Thyroid gland (tissue), 4 donors: ENCODE measurements at regions not wholly inside any gene's neighbourhood (a gene's known extent, or its start where the extent isn't known, plus 50 kb on each side); places are given as distances from the start of the nearest gene placed in this dataset.
"Not testable (repeated sequence)": the region's sequence is repeated elsewhere in the genome, so short reads cannot be mapped to it uniquely, and the experiment has no call there.

Experiments used
- DNase-seq, 2 donors: peaks; one replicate each; pipeline ENCODE4 v3.0.0-alpha.2; 2019
- H3K27ac ChIP-seq, 3 donors: fragments of 200-600 bp; sonication (generic); 1 replicate in 2 of 3; 2 replicates in 1 of 3; pipeline ENCODE4 v1.5.1; 2016 to 2019; ENCODE audit warnings: mild to moderate bottlenecking in 1 of 3, moderate library complexity in 1 of 3
- H3K27me3 ChIP-seq: fragments of 200-600 bp; sonication (generic); one replicate; pipeline ENCODE4 v1.5.1; 2019
- H3K36me3 ChIP-seq, 2 donors: fragments of 200-600 bp; sonication (generic); one replicate each; pipeline ENCODE4 v1.5.1; 2016 to 2019
- H3K4me1 ChIP-seq, 2 donors: fragments of 200-600 bp; sonication (generic); one replicate each; pipeline ENCODE4 v1.5.1; 2017 to 2019
- H3K4me3 ChIP-seq, 3 donors: fragments of 200-600 bp; sonication (generic); replicated peaks in 1 of 3; 1 replicate in 2 of 3; 2 replicates in 1 of 3; pipeline ENCODE4 v1.5.1; 2016; ENCODE audit warnings: mild to moderate bottlenecking in 1 of 3
- H3K9me3 ChIP-seq: fragments of 200-600 bp; sonication (generic); one replicate; pipeline ENCODE4 v1.5.1; 2017
- CTCF ChIP-seq, 6 experiments: fragments of 200-600 bp in 3 of 6; fragments of 450-650 bp in 3 of 6; sonication (generic) in 3 of 6; IDR thresholded peaks; one replicate each; pipeline ENCODE4 v1.5.1; 2016 to 2019; ENCODE audit warnings: antibody characterized with exemption in 6 of 6, mild to moderate bottlenecking in 2 of 6, inconsistent platforms in 1 of 6, moderate library complexity in 1 of 6
- POLR2A ChIP-seq, 2 donors: fragments of 450-650 bp; IDR thresholded peaks; one replicate each; pipeline ENCODE4 v1.6.1; 2017; ENCODE audit warnings: antibody characterized with exemption in 2 of 2, mild to moderate bottlenecking in 2 of 2, moderate library complexity in 1 of 2
- WGBS, 2 donors: methylation state at CpG; one replicate each; pipeline ENCODE4 v1.1.5; 2017; 5-methylcytosine and 5-hydroxymethylcytosine counted together
- intact Hi-C: fragments of 100-400 bp; cut with DNase I; formaldehyde crosslinking; loops from one replicate; pipeline ENCODE4 v1.15.1; 2023

- no peak for DNase-seq
- WGBS, 2 donors = 88 to 96% methylated on average over 4 of the region's 4 CpGs
Observed at GRCh38 chrX:130467936-130468335, 66.1 kb downstream of the RBMX2 start.

GRCh38 chrX:130468395-130468923 is 66.7 kb downstream of the RBMX2 start:
- 81 to 84% methylated on average over 3 of the region's 3 CpGs for WGBS, 2 donors
- DNase-seq = no peak
- H3K27me3 ChIP-seq = no peaks in the 10 kb centered on the region
- no peak overlapping the region for H3K4me3 ChIP-seq
- TF ChIP-seq POLR2A (IDR thresholded peaks at IDR 0.05) = no peak
- H3K36me3 ChIP-seq = no peaks in the 10 kb centered on the region
- no peaks in the 10 kb centered on the region for H3K9me3 ChIP-seq
- H3K27ac ChIP-seq = no peak overlapping the region
- intact Hi-C loops = no loop called here
- H3K4me1 ChIP-seq = no peaks in the 10 kb centered on the region

More at GRCh38 chrX:130467936-130468335, 66.1 kb downstream of the RBMX2 start:
- no peaks in the 10 kb centered on the region for H3K9me3 ChIP-seq
- intact Hi-C loops = no loop called here
- no peaks in the 10 kb centered on the region for H3K27me3 ChIP-seq
- no peaks in the 10 kb centered on the region for H3K36me3 ChIP-seq
- TF ChIP-seq POLR2A (IDR thresholded peaks at IDR 0.05) = no peak
- no peak for TF ChIP-seq CTCF (IDR thresholded peaks at IDR 0.05)
- no peak overlapping the region for H3K27ac ChIP-seq
- H3K4me3 ChIP-seq = no peak overlapping the region
- no peaks in the 10 kb centered on the region for H3K4me1 ChIP-seq

GRCh38 chrX:130482871-130483270 is 81.1 kb downstream of the RBMX2 start:
- Histone ChIP-seq H3K9me3 (no peaks in the 10 kb centered on the region), H3K4me1 (no peaks in the 10 kb centered on the region), H3K36me3 (no peaks in the 10 kb centered on the region), H3K4me3 (no peak overlapping the region), H3K27ac (no peak overlapping the region), H3K27me3 (no peaks in the 10 kb centered on the region)
- TF ChIP-seq POLR2A (IDR thresholded peaks at IDR 0.05) (no peak), CTCF (IDR thresholded peaks at IDR 0.05) (no peak)
- 74 to 86% methylated on average over 2 of the region's 2 CpGs for WGBS, 2 donors
- DNase-seq = no peak
- intact Hi-C loops = no loop called here

DNA sequence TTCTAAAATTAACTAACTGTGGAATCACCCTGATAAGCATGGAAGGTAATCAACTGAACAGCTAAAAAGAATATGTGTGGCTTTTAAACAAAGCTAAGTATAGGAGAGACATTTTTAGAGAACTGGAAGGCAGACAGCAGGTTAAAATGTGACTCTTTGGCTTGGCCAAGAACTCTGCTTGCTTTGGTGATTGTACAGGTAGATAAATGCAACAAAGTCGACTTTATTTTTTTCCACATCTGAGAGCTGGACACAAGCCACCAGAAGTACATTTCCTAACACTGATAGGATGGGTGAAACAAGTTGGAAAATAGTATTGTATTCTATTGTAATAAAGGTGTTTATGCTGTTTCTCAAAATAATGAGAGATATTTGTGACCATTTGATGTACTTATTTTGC is 84.1 kb downstream of the RBMX2 start:
- Histone ChIP-seq H3K36me3 (no peaks in the 10 kb centered on the region), H3K27me3 (no peaks in the 10 kb centered on the region), H3K9me3 (no peaks in the 10 kb centered on the region), H3K27ac (no peak overlapping the region), H3K4me1 (no peaks in the 10 kb centered on the region), H3K4me3 (no peak overlapping the region)
- intact Hi-C loops = no loop called here
- 50 to 63% methylated on average over 1 of the region's 1 CpG for WGBS, 2 donors
- no peak for DNase-seq
- TF ChIP-seq POLR2A (IDR thresholded peaks at IDR 0.05) (no peak), CTCF (IDR thresholded peaks at IDR 0.05) (no peak)

DNA sequence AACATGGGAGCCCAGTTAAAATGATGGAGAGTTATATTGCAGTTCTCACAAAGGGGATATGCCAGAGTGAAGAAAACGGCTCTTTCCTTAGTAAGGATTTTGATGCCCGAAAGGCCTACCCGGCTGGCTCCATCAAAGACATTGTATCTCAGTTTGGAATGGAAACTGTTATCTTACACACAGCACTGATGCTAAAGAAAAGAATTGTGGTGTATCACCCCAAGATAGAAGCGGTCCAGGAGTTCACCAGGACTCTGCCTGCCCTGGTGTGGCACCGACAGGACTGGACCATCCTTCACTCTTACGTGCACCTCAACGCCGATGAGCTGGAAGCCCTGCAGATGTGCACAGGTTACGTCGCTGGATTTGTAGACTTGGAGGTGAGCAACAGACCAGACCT is 93.7 kb downstream of the RBMX2 start:
- H3K4me1 ChIP-seq, DNase-seq, H3K4me3 ChIP-seq, H3K27me3 ChIP-seq, intact Hi-C loops, H3K36me3 ChIP-seq, H3K27ac ChIP-seq, H3K9me3 ChIP-seq: not testable (repeated sequence)
- 96 to 97% methylated on average over 9 to 10 of the region's 10 CpGs for WGBS, 2 donors

DNA sequence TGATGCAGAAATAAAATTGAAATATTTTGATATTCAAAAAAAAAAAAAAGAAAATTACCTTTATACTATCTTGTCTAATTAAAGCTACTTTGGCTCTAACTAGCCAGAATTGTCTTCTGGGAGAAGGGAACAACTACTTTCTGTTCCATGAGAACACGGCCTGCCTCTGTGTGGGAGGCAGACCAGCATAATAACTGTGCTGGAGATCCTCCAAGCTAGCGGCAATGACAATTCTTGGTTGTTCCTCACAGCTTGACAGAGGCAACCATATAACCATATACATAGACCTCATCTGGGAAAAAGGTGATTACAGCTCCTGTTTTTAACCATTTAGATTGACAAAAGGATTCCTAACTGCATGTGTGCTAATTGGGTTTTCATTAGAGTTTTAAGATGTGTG is 95.7 kb downstream of the RBMX2 start:
- no peak for DNase-seq
- Histone ChIP-seq H3K27ac (no peak overlapping the region), H3K4me1 (no peaks in the 10 kb centered on the region), H3K27me3 (no peaks in the 10 kb centered on the region), H3K36me3 (no peaks in the 10 kb centered on the region), H3K4me3 (no peak overlapping the region), H3K9me3 (no peaks in the 10 kb centered on the region)
- intact Hi-C loops = no loop called here
- TF ChIP-seq CTCF (IDR thresholded peaks at IDR 0.05) (no peak), POLR2A (IDR thresholded peaks at IDR 0.05) (no peak)
- WGBS, 2 donors = 64 to 68% methylated on average over 2 of the region's 2 CpGs
